NT2/D1 (cell line): ENCODE measurements at regions not wholly inside any gene's neighbourhood (a gene's known extent, or its start where the extent isn't known, plus 50 kb on each side); places are given as distances from the start of the nearest gene placed in this dataset.

ENCODE experiments used
- DNase-seq: peaks from one replicate; pipeline ENCODE4 v3.0.0-alpha.2; 2011; ENCODE audit warnings: low read depth, low spot score
- H3K27me3 ChIP-seq: 2 replicates; pipeline ENCODE4 v1.6.0; 2011; ENCODE audit warnings: mild to moderate bottlenecking; ENCODE audit not compliant: insufficient read length, insufficient read depth
- H3K36me3 ChIP-seq: 2 replicates; pipeline ENCODE4 v1.6.1; 2011; ENCODE audit warnings: mild to moderate bottlenecking, low read length, mixed read lengths; ENCODE audit not compliant: insufficient read depth, insufficient read length
- H3K4me1 ChIP-seq: 2 replicates; pipeline ENCODE4 v1.5.1; 2011; ENCODE audit not compliant: insufficient read depth, insufficient read length
- H3K4me3 ChIP-seq: 2 replicates; pipeline ENCODE4 v1.5.1; 2011; ENCODE audit warnings: low read depth; ENCODE audit not compliant: insufficient read length
- H3K9ac ChIP-seq: 2 replicates; pipeline ENCODE4 v1.6.0; 2011; ENCODE audit warnings: low read depth; ENCODE audit not compliant: insufficient read length
- H3K9me3 ChIP-seq: 2 replicates; pipeline ENCODE4 v1.5.1; 2011; ENCODE audit warnings: mild to moderate bottlenecking, low read length; ENCODE audit not compliant: insufficient read depth
- SUZ12 ChIP-seq: IDR thresholded peaks from 2 replicates; pipeline ENCODE4 v1.6.1; 2011; ENCODE audit not compliant: insufficient read length, insufficient read depth; ENCODE audit errors: extremely low read depth
- YY1 ChIP-seq: IDR thresholded peaks from 2 replicates; pipeline ENCODE4 v1.6.1; 2011; ENCODE audit not compliant: insufficient read length, insufficient read depth
- ZNF274 ChIP-seq: IDR thresholded peaks from 2 replicates; pipeline ENCODE4 v1.6.1; 2011; ENCODE audit warnings: mild to moderate bottlenecking, low read depth, low read length

DNA sequence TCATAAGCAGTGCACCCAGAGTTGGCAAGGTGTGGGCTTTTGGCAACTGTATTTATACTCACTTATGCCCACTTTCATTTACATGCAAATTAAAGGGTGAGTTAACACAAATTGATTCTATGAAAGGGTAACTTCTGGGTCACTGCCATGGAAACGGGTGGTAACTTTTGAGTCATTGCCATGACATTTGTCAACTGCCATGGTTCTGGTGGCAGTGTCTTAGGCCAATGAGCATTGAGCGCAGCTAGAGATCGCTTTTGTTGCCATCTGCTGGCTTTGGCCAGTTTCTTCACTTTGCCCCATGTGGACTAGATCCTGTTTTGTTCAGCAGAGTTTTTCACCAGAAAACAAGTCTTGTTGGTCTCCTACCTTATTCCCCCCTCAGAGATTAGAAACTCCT, 170.8 kb upstream of the NUDT6 start:
- H3K4me3 ChIP-seq = no peak overlapping the region
- H3K27me3 ChIP-seq = no peaks in the 10 kb centered on the region
- peaks cover 19% of the 10 kb centered on the region; the same call in 1 of the 2 replicates for H3K9me3 ChIP-seq
- H3K4me1 ChIP-seq = no peaks in the 10 kb centered on the region
- DNase-seq = no peak
- TF ChIP-seq SUZ12 = no peak
- TF ChIP-seq YY1 = no peak
- TF ChIP-seq ZNF274 = no peak
- no peak overlapping the region for H3K9ac ChIP-seq
- H3K36me3 ChIP-seq = peaks cover 8% of the 10 kb centered on the region

- TF ChIP-seq YY1 = no peak
- no peak for TF ChIP-seq ZNF274
- no peak for TF ChIP-seq SUZ12
- H3K27me3 ChIP-seq = no peaks in the 10 kb centered on the region
- H3K4me1 ChIP-seq = no peaks in the 10 kb centered on the region
- peaks cover 16% of the 10 kb centered on the region; the same call in 1 of the 2 replicates for H3K9me3 ChIP-seq
- H3K9ac ChIP-seq = no peak overlapping the region
- H3K4me3 ChIP-seq = no peak overlapping the region
- H3K36me3 ChIP-seq = peaks cover under 1% of the 10 kb centered on the region
- peak; percentile 11 for DNase-seq
Observed at GRCh38 chr4:123096038-123096437, 173.6 kb upstream of the NUDT6 start.

DNA sequence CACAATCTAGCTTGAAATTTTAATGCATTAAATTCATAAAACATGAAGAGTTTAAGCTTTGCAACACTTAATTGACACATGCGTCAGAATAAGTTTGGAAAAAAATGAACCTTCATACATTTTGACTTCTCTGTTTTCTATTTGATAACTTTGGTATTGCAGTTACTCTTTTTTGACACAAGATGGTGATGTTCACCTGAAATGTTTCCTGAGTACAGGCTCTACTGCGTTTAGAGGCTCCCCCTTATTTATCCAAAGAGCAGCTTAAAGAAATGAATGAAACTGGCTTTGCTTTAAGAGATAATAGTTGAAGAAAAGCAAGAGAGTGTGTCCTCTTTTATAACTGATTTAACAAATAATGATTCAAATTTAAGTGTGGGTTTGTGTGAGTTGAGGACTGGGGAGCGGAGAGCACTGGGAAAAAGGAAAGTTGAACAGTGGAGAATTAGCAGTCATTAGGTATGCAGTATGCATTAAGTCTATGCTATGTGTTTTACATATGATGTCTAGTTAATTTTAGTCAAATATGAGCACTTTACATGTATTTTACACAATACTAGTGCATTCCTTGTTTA, 180.6 kb upstream of the NUDT6 start:
- Histone ChIP-seq H3K9me3 (no peaks in the 10 kb centered on the region), H3K9ac (no peak overlapping the region), H3K36me3 (peaks cover 5% of the 10 kb centered on the region), H3K4me1 (no peaks in the 10 kb centered on the region), H3K27me3 (no peaks in the 10 kb centered on the region), H3K4me3 (no peak overlapping the region)
- TF ChIP-seq ZNF274 (no peak), YY1 (no peak), SUZ12 (no peak)
- DNase-seq = no peak

DNA sequence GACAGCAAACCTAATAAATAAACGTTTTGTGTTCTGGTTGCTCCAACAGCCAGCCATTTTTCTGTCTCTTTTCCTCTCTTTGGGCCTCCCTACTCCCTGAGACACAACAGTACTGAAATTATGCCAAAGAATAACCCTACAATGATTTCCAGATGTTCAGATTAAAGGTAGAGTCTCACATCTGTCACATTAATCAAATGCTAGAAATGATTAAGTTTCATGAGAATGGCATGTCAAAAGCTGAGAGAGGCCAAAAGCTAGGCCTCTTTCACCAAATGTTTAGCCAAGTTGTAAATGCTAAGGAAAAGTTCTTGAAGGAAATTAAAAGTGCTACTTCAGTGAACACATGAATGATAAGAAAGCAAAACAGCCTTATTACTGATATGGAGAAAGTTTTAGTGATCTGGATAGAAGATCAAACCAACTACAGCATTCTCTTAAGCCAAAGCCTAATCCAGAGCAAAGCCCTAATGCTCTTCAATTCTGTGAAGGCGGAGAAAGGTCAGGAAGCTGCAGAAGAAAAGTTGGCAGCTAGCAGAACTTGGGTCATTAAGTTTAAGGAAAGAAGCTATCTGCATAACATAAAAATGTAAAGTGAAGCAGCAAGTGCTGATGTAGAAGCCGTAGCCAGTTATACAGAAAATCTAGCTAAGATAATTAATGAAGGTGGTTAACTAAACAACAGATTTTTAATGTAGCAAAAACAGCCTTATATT, 182.1 kb upstream of the NUDT6 start:
- H3K36me3 ChIP-seq = peaks cover 5% of the 10 kb centered on the region
- no peaks in the 10 kb centered on the region for H3K27me3 ChIP-seq
- H3K9me3 ChIP-seq = no peaks in the 10 kb centered on the region
- no peak overlapping the region for H3K9ac ChIP-seq
- no peaks in the 10 kb centered on the region for H3K4me1 ChIP-seq
- DNase-seq = no peak
- TF ChIP-seq SUZ12 (no peak), YY1 (no peak), ZNF274 (no peak)
- H3K4me3 ChIP-seq = no peak overlapping the region

DNA sequence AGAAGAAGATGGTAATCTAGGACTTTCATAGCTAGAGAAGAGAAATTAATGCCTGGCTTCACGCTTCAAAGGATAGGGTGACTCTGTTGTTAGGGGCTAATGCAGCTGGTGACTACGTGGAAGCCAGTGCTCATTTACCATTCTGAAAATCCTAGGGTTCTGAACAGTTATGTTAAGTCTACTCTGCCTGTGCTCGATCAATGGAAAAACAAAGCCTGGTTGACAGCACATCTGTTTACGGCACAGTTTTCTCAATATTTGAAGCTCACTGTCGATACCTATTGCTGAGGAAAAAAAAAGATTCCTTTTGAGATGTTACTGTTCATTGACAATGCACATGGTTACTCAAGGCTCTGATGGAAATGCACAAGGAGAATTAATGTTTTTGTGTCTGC, 182.6 kb upstream of the NUDT6 start:
- no peaks in the 10 kb centered on the region for H3K9me3 ChIP-seq
- TF ChIP-seq ZNF274 (no peak), SUZ12 (no peak), YY1 (no peak)
- no peaks in the 10 kb centered on the region for H3K27me3 ChIP-seq
- H3K4me1 ChIP-seq = no peaks in the 10 kb centered on the region
- no peak for DNase-seq
- H3K9ac ChIP-seq = no peak overlapping the region
- peaks cover 5% of the 10 kb centered on the region for H3K36me3 ChIP-seq
- H3K4me3 ChIP-seq = no peak overlapping the region

DNA sequence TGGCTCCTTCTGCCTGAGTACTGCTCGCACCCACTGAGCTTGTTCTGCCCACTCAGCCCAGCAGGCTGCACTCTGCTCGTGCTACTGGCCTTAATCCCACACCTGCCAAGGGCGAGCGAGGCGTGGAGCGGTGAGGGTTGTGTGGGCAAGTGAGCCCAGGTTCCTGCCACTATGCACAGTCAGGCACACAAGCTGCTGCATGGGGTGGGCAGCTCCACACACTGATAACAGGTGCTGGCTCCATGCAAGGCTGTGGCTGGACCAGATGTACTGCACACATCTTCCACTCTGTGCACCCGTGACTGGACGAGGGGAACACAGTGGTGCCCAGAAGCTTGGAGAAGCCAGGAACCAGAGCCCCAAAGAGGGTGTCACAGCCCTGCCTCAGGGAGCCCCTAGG, 184.3 kb upstream of the NUDT6 start:
- no peak for TF ChIP-seq ZNF274
- no peak for TF ChIP-seq SUZ12
- no peak for TF ChIP-seq YY1

DNA sequence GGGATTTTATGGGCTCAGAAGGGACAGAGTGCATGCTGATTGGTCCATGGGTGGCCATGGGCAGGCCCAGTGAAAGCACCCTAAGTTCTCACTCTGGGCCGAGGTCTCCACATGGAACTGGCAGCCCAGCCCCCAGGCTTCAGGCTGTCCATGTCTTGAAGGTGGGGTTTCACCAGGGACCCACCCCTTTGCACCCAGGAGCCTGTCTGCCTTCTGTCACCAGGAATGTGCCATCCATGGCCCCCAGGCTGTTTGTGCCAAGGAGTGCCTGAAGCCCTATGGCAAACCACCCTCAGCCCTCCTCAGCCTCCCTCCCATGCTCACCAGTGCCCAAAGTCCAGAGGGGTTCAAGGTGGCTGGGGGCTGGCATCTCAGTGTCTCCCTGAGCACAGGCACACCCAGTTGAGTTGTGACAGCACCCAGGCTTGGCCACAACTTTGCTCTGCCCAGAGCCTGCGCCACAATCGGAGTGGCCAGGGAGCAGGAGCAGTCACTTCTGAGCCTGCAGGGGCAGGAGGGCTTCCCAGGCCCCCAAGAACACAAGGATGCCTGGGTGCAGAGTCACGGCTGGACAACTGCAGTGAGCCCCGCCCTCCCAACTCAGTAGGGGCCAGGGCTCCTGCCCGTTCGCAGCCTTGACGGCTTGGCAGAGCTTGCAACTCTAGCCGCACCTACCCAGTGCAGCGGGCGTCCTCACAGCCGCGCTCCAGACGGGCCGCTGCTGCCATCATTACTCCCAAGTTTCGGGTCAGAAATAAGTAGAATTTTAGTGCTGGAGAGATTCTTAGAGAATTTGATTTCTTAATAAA, 185.3 kb upstream of the NUDT6 start:
- H3K9ac ChIP-seq = no peak overlapping the region
- H3K27me3 ChIP-seq = no peaks in the 10 kb centered on the region
- H3K4me3 ChIP-seq = no peak overlapping the region
- H3K9me3 ChIP-seq = no peaks in the 10 kb centered on the region
- DNase-seq = no peak
- H3K36me3 ChIP-seq = peaks cover 5% of the 10 kb centered on the region
- no peaks in the 10 kb centered on the region for H3K4me1 ChIP-seq
- TF ChIP-seq SUZ12 = no peak
- no peak for TF ChIP-seq YY1
- no peak for TF ChIP-seq ZNF274

More for the DNA sequence above, 184.3 kb upstream of the NUDT6 start:
- H3K27me3 ChIP-seq = no peaks in the 10 kb centered on the region
- no peaks in the 10 kb centered on the region for H3K4me1 ChIP-seq
- no peaks in the 10 kb centered on the region for H3K9me3 ChIP-seq
- no peak overlapping the region for H3K9ac ChIP-seq
- no peak overlapping the region for H3K4me3 ChIP-seq
- peaks cover 5% of the 10 kb centered on the region for H3K36me3 ChIP-seq
- DNase-seq = no peak
